Pancreas (tissue), 10 donors: ENCODE measurements at regions not wholly inside any gene's neighbourhood (a gene's known extent, or its start where the extent isn't known, plus 50 kb on each side); places are given as distances from the start of the nearest gene placed in this dataset.
A peak's percentile ranks its signal among the peaks of the same experiment; 100 is the strongest.

ENCODE experiments used
- ATAC-seq, 4 donors: fragments of 200-7000 bp; cut with Tn5 transposase; one replicate each; pipeline versions ENCODE4 v1.8.0 to v1.9.1; 2020; ENCODE audit warnings: mild to moderate bottlenecking in 4 of 4, moderate library complexity in 4 of 4
- DNase-seq, 6 donors: peaks; one replicate each; pipeline ENCODE4 v3.0.0-alpha.2; 2020
- FAIRE-seq: peaks from 2 replicates; lab custom pipeline; 2012; peaks lifted over from hg19 to GRCh38; lab: Jason Lieb, UNC
- H3K27ac ChIP-seq, 4 donors: fragments of 200-600 bp; sonication (generic); 1 replicate in 3 of 4; 2 replicates in 1 of 4; pipeline versions ENCODE4 v1.5.0 to v1.8.0; 2020
- H3K27me3 ChIP-seq, 4 donors: fragments of 200-600 bp; one replicate each; pipeline ENCODE4 v1.8.0; 2021
- H3K36me3 ChIP-seq, 3 donors: fragments of 200-600 bp; sonication (generic) in 1 of 3; one replicate each; pipeline versions ENCODE4 v1.5.0 to v1.8.0; 2020 to 2021
- H3K4me1 ChIP-seq, 3 donors: fragments of 200-600 bp; one replicate each; pipeline ENCODE4 v1.8.0; 2021
- H3K4me3 ChIP-seq, 4 donors: fragments of 200-600 bp; sonication (generic) in 2 of 4; one replicate each; pipeline versions ENCODE4 v1.5.0 to v1.8.0; 2020 to 2021
- H3K9me3 ChIP-seq, 4 donors: fragments of 200-600 bp; one replicate each; pipeline ENCODE4 v1.8.0; 2021
- CTCF ChIP-seq, 4 donors: fragments of 200-600 bp; sonication (generic) in 3 of 4; IDR thresholded peaks; one replicate each; pipeline versions ENCODE4 v1.5.0 to v1.8.0; 2021; ENCODE audit warnings: antibody characterized with exemption in 4 of 4
- WGBS, 2 donors: extraction: QIAGEN DNeasy Blood & Tissue Kit; methylation state at CpG; one replicate each; pipeline ENCODE4 v1.1.7; 2013; 5-methylcytosine and 5-hydroxymethylcytosine counted together
- intact Hi-C, 3 donors: fragments of 100-400 bp; cut with DNase I; formaldehyde crosslinking; loops; one replicate each; pipeline versions ENCODE4 v1.11.1 to v1.14.2; 2022
- donor health status: healthy with polysubstance abuse.
- donor health status: DM: no; HTN: no; CAD: no; lungs with moderate emphysema.
- donor health status: DM: no; HTN: no; CAD: no.
- donor health status: control.
- donor health status: control.
- donor health status: Bipolar disorder and iron deficiency.
- donor health status: DM: yes; HTN: yes; CAD: no.
- donor health status: DM: no; HTN: no; CAD: no.
- donor health status: DM: no; HTN: no; CAD: no.
- donor health status: DM: yes; HTN: yes; CAD: no.

GRCh38 chr10:84004221-84004620, 135.1 kb upstream of the GHITM start:
- H3K9me3 ChIP-seq, result no peaks in the 10 kb centered on the region
- peak; percentile 9 for FAIRE-seq
- intact Hi-C loops, result no loop called here

GRCh38 chr10:84005403-84005802, 133.9 kb upstream of the GHITM start:
- Histone ChIP-seq H3K36me3 (no peaks in the 10 kb centered on the region), H3K9me3 (no peaks in the 10 kb centered on the region), H3K27ac (no peak overlapping the region), H3K27me3 (peaks cover 0 to 5% (median 0%) of the 10 kb centered on the region in 4 donors), H3K4me1 (no peaks in the 10 kb centered on the region), H3K4me3 (no peak overlapping the region)
- TF ChIP-seq CTCF (IDR thresholded peaks at IDR 0.05), result no peak
- no peak for DNase-seq
- no peak for ATAC-seq
- WGBS, 2 donors, result 58 to 70% methylated on average over 3 of the region's 3 CpGs
- FAIRE-seq, result no peak
- intact Hi-C loops, result no loop called here

More at GRCh38 chr10:84004221-84004620, 135.1 kb upstream of the GHITM start:
- TF ChIP-seq CTCF (IDR thresholded peaks at IDR 0.05), result no peak
- no peak overlapping the region for H3K4me3 ChIP-seq
- H3K27ac ChIP-seq, result no peak overlapping the region
- no peaks in the 10 kb centered on the region for H3K36me3 ChIP-seq
- DNase-seq, result no peak
- no peaks in the 10 kb centered on the region for H3K4me1 ChIP-seq
- peaks cover 0 to 5% (median 0%) of the 10 kb centered on the region in 4 donors for H3K27me3 ChIP-seq
- ATAC-seq, result no peak
- 85 to 98% methylated on average over 2 of the region's 2 CpGs for WGBS, 2 donors

- no peak overlapping the region for H3K4me3 ChIP-seq
- TF ChIP-seq CTCF (IDR thresholded peaks at IDR 0.05), result no peak
- no peaks in the 10 kb centered on the region for H3K9me3 ChIP-seq
- intact Hi-C loops, result no loop called here
- no peaks in the 10 kb centered on the region for H3K4me1 ChIP-seq
- WGBS, 2 donors, result 72 to 85% methylated on average over 5 of the region's 5 CpGs
- no peak overlapping the region for H3K27ac ChIP-seq
- FAIRE-seq (no peak), DNase-seq (no peak), ATAC-seq (no peak)
- H3K27me3 ChIP-seq, result peaks cover 0 to 5% (median 0%) of the 10 kb centered on the region in 4 donors
- no peaks in the 10 kb centered on the region for H3K36me3 ChIP-seq
These were observed 131.8 kb upstream of the GHITM start for GRCh38 chr10:84007482-84007881.

- Histone ChIP-seq H3K27me3 (peaks cover 0 to 5% (median 0%) of the 10 kb centered on the region in 4 donors), H3K9me3 (no peaks in the 10 kb centered on the region), H3K27ac (no peak overlapping the region), H3K4me3 (no peak overlapping the region), H3K36me3 (no peaks in the 10 kb centered on the region), H3K4me1 (no peaks in the 10 kb centered on the region)
- intact Hi-C loops, result no loop called here
- WGBS, 2 donors, result 38 to 40% methylated on average over 3 of the region's 3 CpGs
- FAIRE-seq (no peak), DNase-seq (no peak), ATAC-seq (no peak)
- peak in 2 of 4 donors; percentile 27 to 30 for TF ChIP-seq CTCF (IDR thresholded peaks at IDR 0.05)
These were observed 130.4 kb upstream of the GHITM start for GRCh38 chr10:84008878-84009277.

- Histone ChIP-seq H3K4me1 (no peaks in the 10 kb centered on the region), H3K27ac (no peak overlapping the region), H3K4me3 (no peak overlapping the region), H3K9me3 (no peaks in the 10 kb centered on the region), H3K27me3 (peaks cover 0 to 5% (median 0%) of the 10 kb centered on the region in 4 donors), H3K36me3 (no peaks in the 10 kb centered on the region)
- intact Hi-C loops, result no loop called here
- TF ChIP-seq CTCF (IDR thresholded peaks at IDR 0.05), result no peak
- DNase-seq (no peak), FAIRE-seq (no peak), ATAC-seq (no peak)
- 52 to 61% methylated on average over 2 of the region's 2 CpGs for WGBS, 2 donors
These were observed 126.9 kb upstream of the GHITM start for GRCh38 chr10:84012431-84012830.
